Panc1 (cell line): ENCODE measurements at regions not wholly inside any gene's neighbourhood (a gene's known extent, or its start where the extent isn't known, plus 50 kb on each side); places are given as distances from the start of the nearest gene placed in this dataset.

Source experiments
- ATAC-seq: fragments of 200-7000 bp; cut with Tn5 transposase; 2 replicates; pipeline ENCODE4 v1.9.1; 2020; ENCODE audit warnings: mild to moderate bottlenecking, moderate library complexity
- BruUV-seq: library from RNA; stranded (reverse); fragments of 400-500 nt; replicated peaks from 2 replicates; lab custom pipeline; 2021; lab: Mats Ljungman, UMichigan
- CTCF ChIA-PET: fragments of 300-600 bp; sonication (Branson Sonifier 250); formaldehyde crosslinking; loops from one replicate; lab custom pipeline; 2022; ENCODE audit warnings: antibody characterized with exemption; lab: Charles Lee
- POLR2A ChIA-PET: fragments of 300-600 bp; sonication (Branson Sonifier 250); formaldehyde crosslinking; loops from one replicate; lab custom pipeline; 2022; ENCODE audit warnings: antibody characterized with exemption; lab: Charles Lee
- DNase-seq: peaks from one replicate; pipeline ENCODE4 v3.0.0-alpha.2; 2010; ENCODE audit warnings: low read depth, low spot score
- H3K27ac ChIP-seq: 2 replicates; pipeline ENCODE4 v1.5.1; 2011; ENCODE audit warnings: mild to moderate bottlenecking, low read length, inconsistent platforms
- H3K27me3 ChIP-seq: fragments of 200-500 bp; sonication (Bioruptor generic); 2 replicates; pipeline ENCODE4 v1.6.0; 2014; ENCODE audit warnings: low read length, inconsistent platforms; ENCODE audit not compliant: control insufficient read depth, insufficient read depth
- H3K36me3 ChIP-seq: fragments of 200-500 bp; sonication (Bioruptor generic); 2 replicates; pipeline ENCODE4 v1.5.1; 2014; ENCODE audit warnings: inconsistent platforms, mild to moderate bottlenecking, low read length, moderate library complexity; ENCODE audit not compliant: control insufficient read depth, insufficient read depth
- H3K4me1 ChIP-seq: 2 replicates; pipeline ENCODE4 v1.5.1; 2011; ENCODE audit warnings: inconsistent platforms, mild to moderate bottlenecking, low read length, moderate library complexity; ENCODE audit not compliant: control insufficient read depth, insufficient read depth
- H3K4me3 ChIP-seq, 2 experiments: 2 replicates each; pipeline ENCODE4 v1.5.1; 2011 to 2012; ENCODE audit warnings: low read depth in 2 of 2, low read length in 2 of 2, mild to moderate bottlenecking in 2 of 2, inconsistent platforms in 1 of 2, moderate library complexity in 1 of 2
- H3K9me3 ChIP-seq: fragments of 200-500 bp; sonication (Bioruptor generic); 2 replicates; pipeline ENCODE4 v1.5.1; 2014; ENCODE audit warnings: low read depth, mild to moderate bottlenecking, inconsistent platforms, low read length, moderate library complexity; ENCODE audit not compliant: control insufficient read depth, insufficient read depth
- POLR2AphosphoS5 ChIP-seq: IDR thresholded peaks from 2 replicates; pipeline ENCODE4 v1.6.1; 2012; ENCODE audit warnings: mild to moderate bottlenecking, low read depth, low read length, moderate library complexity
- REST ChIP-seq, 2 experiments: IDR thresholded peaks; 2 replicates each; pipeline ENCODE4 v1.6.1; 2011 to 2012; ENCODE audit warnings: low read depth in 2 of 2, control low read depth in 1 of 2, low read length in 1 of 2, mild to moderate bottlenecking in 1 of 2, moderate library complexity in 1 of 2; ENCODE audit not compliant: insufficient read depth in 1 of 2
- SIN3A ChIP-seq: IDR thresholded peaks from 2 replicates; pipeline ENCODE4 v1.6.1; 2012; ENCODE audit warnings: low read depth, mild to moderate bottlenecking, low read length, moderate library complexity, borderline replicate concordance; ENCODE audit not compliant: insufficient read depth
- TCF7L2 ChIP-seq: IDR thresholded peaks from 2 replicates; pipeline ENCODE4 v1.6.1; 2011; ENCODE audit warnings: mild to moderate bottlenecking, low read depth, low read length, inconsistent platforms
- in situ Hi-C: cut with HindIII; loops from 2 replicates; pipeline ENCODE4 v1.10.0; 2016; ENCODE audit warnings: low sequenced_read_pairs, low pct_unique_long_range_greater_than_20kb
- intact Hi-C: fragments of 100-400 bp; cut with micrococcal nuclease; formaldehyde crosslinking; loops from one replicate; pipeline ENCODE4 v1.10.0; 2022; ENCODE audit not compliant: unreplicated experiment
- TF ChIP-seq, protein P1 (sequence below): fragments of 450-650 bp; IDR thresholded peaks from 2 replicates; pipeline ENCODE4 v1.5.1; 2017; ENCODE audit warnings: mild to moderate bottlenecking

GRCh38 chr10:111370101-111370500, 293.3 kb downstream of the ADRA2A start:
- Histone ChIP-seq H3K36me3 (no peaks in the 10 kb centered on the region), H3K27me3 (no peaks in the 10 kb centered on the region), H3K27ac (no peak overlapping the region), H3K4me1 (no peaks in the 10 kb centered on the region), H3K4me3 (no peak overlapping the region), H3K9me3 (no peaks in the 10 kb centered on the region)
- TF ChIP-seq SIN3A (no peak), REST (IDR thresholded peaks at IDR 0.05; ENCODE audit: insufficient read depth in 1 of 2, low read depth in 2 of 2, low read length in 1 of 2) (no peak), TCF7L2 (no peak), POLR2AphosphoS5 (no peak)
- TF ChIP-seq, protein P1, sequence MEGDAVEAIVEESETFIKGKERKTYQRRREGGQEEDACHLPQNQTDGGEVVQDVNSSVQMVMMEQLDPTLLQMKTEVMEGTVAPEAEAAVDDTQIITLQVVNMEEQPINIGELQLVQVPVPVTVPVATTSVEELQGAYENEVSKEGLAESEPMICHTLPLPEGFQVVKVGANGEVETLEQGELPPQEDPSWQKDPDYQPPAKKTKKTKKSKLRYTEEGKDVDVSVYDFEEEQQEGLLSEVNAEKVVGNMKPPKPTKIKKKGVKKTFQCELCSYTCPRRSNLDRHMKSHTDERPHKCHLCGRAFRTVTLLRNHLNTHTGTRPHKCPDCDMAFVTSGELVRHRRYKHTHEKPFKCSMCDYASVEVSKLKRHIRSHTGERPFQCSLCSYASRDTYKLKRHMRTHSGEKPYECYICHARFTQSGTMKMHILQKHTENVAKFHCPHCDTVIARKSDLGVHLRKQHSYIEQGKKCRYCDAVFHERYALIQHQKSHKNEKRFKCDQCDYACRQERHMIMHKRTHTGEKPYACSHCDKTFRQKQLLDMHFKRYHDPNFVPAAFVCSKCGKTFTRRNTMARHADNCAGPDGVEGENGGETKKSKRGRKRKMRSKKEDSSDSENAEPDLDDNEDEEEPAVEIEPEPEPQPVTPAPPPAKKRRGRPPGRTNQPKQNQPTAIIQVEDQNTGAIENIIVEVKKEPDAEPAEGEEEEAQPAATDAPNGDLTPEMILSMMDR = no peak
- BruUV-seq = no TSS peak
- ChIA-PET CTCF (no interaction called here), POLR2A (no interaction called here)
- ATAC-seq (no peak), DNase-seq (no peak)
- in situ Hi-C loops (no loop called here), intact Hi-C loops (no loop called here)

GRCh38 chr10:111373696-111374095, 296.9 kb downstream of the ADRA2A start:
- in situ Hi-C loops (no loop called here), intact Hi-C loops (no loop called here)
- Histone ChIP-seq H3K27me3 (no peaks in the 10 kb centered on the region), H3K36me3 (no peaks in the 10 kb centered on the region), H3K9me3 (no peaks in the 10 kb centered on the region), H3K4me3 (no peak overlapping the region), H3K4me1 (no peaks in the 10 kb centered on the region), H3K27ac (no peak overlapping the region)
- TF ChIP-seq POLR2AphosphoS5 = no peak
- TF ChIP-seq, protein P1 = no peak
- no peak for TF ChIP-seq SIN3A
- no peak for TF ChIP-seq REST (IDR thresholded peaks at IDR 0.05; ENCODE audit: insufficient read depth in 1 of 2, low read depth in 2 of 2, low read length in 1 of 2)
- no peak for TF ChIP-seq TCF7L2
- ATAC-seq (no peak), DNase-seq (no peak)
- POLR2A ChIA-PET = no interaction called here
- CTCF ChIA-PET = no interaction called here
- no TSS peak for BruUV-seq
